Adipocyte (in vitro differentiated cells): ENCODE measurements at regions not wholly inside any gene's neighbourhood (a gene's known extent, or its start where the extent isn't known, plus 50 kb on each side); places are given as distances from the start of the nearest gene placed in this dataset.

Experiments
- DNase-seq: peaks from one replicate; pipeline ENCODE4 v3.0.0-alpha.2; 2015; ENCODE audit warnings: low read depth
- H3K27me3 ChIP-seq: replicated peaks from 2 replicates; pipeline ENCODE4 v1.7.0; 2013; ENCODE audit warnings: mild to moderate bottlenecking, low read length, moderate library complexity; ENCODE audit not compliant: control insufficient read depth, insufficient read depth
- H3K36me3 ChIP-seq: 2 replicates; pipeline ENCODE4 v1.7.0; 2013; ENCODE audit warnings: low read length, mild to moderate bottlenecking, moderate library complexity; ENCODE audit not compliant: control insufficient read depth, insufficient read depth, severe bottlenecking
- H3K4me1 ChIP-seq: 2 replicates; pipeline ENCODE4 v1.7.0; 2013; ENCODE audit warnings: mild to moderate bottlenecking, low read length, moderate library complexity; ENCODE audit not compliant: control insufficient read depth, insufficient read depth
- H3K4me3 ChIP-seq: 2 replicates; pipeline ENCODE4 v1.7.0; 2013; ENCODE audit warnings: mild to moderate bottlenecking, low read length, moderate library complexity
- H3K9ac ChIP-seq: 2 replicates; pipeline ENCODE4 v1.7.0; 2013; ENCODE audit warnings: mild to moderate bottlenecking, low read length, moderate library complexity
- H3K9me3 ChIP-seq: 2 replicates; pipeline ENCODE4 v1.7.0; 2013; ENCODE audit warnings: mild to moderate bottlenecking, low read length, moderate library complexity; ENCODE audit not compliant: control insufficient read depth

- Histone ChIP-seq H3K9ac (no peak overlapping the region), H3K4me1 (no peaks in the 10 kb centered on the region), H3K9me3 (no peaks in the 10 kb centered on the region), H3K27me3 (no peaks in the 10 kb centered on the region), H3K4me3 (no peak overlapping the region), H3K36me3 (no peaks in the 10 kb centered on the region)
- no peak for DNase-seq
Observed at GRCh38 chr10:84991301-84991700, 662.9 kb downstream of the CCSER2 start.

- Histone ChIP-seq H3K4me3 (no peak overlapping the region), H3K36me3 (no peaks in the 10 kb centered on the region), H3K9me3 (no peaks in the 10 kb centered on the region), H3K9ac (no peak overlapping the region), H3K4me1 (no peaks in the 10 kb centered on the region), H3K27me3 (no peaks in the 10 kb centered on the region)
- DNase-seq, result no peak
Observed at GRCh38 chr10:84993251-84994035, 665.1 kb downstream of the CCSER2 start.

DNA sequence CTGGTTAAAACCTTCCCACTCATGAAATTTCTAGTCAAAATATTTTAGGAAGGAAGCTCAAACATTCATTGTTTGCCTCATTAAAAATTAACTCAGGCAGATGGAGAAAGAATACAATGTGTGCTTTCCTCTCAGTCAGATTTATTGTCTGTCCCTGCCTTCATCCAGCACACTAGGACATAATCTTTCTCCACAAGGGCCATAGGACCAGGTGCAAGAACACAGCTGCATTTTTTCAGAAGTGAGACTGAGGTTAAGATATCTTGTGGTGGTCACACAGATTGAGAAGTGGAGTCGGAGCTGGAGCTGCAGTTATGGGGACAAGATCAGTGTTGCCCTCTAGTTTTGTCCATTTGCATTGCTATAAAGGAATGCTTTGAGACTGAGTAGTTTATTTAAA is 666.3 kb downstream of the CCSER2 start:
- Histone ChIP-seq H3K9ac (no peak overlapping the region), H3K4me3 (no peak overlapping the region), H3K4me1 (no peaks in the 10 kb centered on the region), H3K9me3 (no peaks in the 10 kb centered on the region), H3K36me3 (no peaks in the 10 kb centered on the region), H3K27me3 (no peaks in the 10 kb centered on the region)
- no peak for DNase-seq

DNA sequence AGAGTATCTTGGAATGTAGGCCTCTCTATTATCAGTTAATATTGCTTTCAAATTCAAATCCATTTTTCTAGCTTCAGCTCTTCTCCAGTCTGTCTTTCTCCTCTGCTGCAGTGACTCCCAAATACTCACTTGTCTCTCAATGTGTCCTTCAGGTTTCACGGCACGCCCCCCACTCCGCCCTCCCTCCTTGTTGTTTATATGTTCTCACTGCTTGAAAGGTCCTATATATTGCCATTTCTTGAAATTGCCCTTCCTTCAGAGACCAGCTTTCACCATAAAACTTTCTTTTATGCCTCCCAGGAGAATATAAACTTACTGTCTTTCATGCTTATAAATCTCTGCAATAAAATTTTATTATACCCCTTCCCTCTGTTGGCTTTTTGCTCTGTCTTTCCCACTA is 668.2 kb downstream of the CCSER2 start:
- H3K4me1 ChIP-seq, result no peaks in the 10 kb centered on the region
- H3K36me3 ChIP-seq, result no peaks in the 10 kb centered on the region
- no peak overlapping the region for H3K4me3 ChIP-seq
- no peak overlapping the region for H3K9ac ChIP-seq
- no peaks in the 10 kb centered on the region for H3K27me3 ChIP-seq
- DNase-seq, result no peak
- no peaks in the 10 kb centered on the region for H3K9me3 ChIP-seq

- Histone ChIP-seq H3K9me3 (no peaks in the 10 kb centered on the region), H3K4me1 (no peaks in the 10 kb centered on the region), H3K4me3 (no peak overlapping the region), H3K36me3 (no peaks in the 10 kb centered on the region), H3K9ac (no peak overlapping the region), H3K27me3 (no peaks in the 10 kb centered on the region)
- DNase-seq, result no peak
Observed at GRCh38 chr10:84997870-84998269, 669.5 kb downstream of the CCSER2 start.

DNA sequence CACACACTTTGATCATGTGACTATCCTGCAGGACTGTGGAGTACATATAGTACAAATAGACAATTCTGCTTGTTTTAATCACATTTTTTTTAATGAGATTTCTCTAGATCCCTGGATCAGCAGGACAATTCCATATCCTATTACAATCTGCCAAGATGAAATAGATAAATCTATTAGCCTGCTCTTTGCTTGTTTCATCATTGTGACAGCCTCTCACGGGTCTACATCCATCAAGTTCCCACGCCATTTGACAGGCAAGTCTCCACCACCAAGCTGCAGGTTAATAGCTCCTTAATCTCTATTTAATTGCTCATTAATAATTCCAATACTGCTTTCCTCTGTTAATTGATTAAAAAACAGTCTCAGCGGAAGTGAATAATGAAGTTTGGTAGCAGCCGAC is 671.5 kb downstream of the CCSER2 start:
- Histone ChIP-seq H3K27me3 (no peaks in the 10 kb centered on the region), H3K9me3 (no peaks in the 10 kb centered on the region), H3K4me1 (no peaks in the 10 kb centered on the region), H3K9ac (no peak overlapping the region), H3K36me3 (no peaks in the 10 kb centered on the region), H3K4me3 (no peak overlapping the region)
- no peak for DNase-seq

DNA sequence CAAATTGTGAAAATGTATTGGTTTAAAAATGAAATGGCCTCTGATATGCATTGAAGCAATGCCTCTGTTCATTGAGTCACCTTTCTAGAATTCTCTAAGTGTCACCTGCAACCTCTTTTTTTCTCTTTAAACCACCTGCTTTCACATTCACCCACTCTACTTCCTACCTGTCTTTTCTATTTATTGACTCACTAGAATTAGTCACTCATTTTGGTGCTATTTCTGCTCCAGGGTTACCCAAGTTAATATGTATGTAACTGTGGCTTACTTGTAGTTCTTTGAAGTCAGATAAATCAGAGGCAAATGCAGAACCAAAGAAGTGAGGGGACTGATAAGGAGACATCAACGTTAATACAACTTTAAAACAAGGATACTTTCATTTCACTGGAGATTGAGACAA is 674.7 kb downstream of the CCSER2 start:
- no peaks in the 10 kb centered on the region for H3K36me3 ChIP-seq
- no peaks in the 10 kb centered on the region for H3K9me3 ChIP-seq

GRCh38 chr10:85008488-85009184 is 680.2 kb downstream of the CCSER2 start:
- Histone ChIP-seq H3K9ac (no peak overlapping the region), H3K4me3 (no peak overlapping the region), H3K36me3 (no peaks in the 10 kb centered on the region), H3K4me1 (no peaks in the 10 kb centered on the region), H3K27me3 (no peaks in the 10 kb centered on the region), H3K9me3 (no peaks in the 10 kb centered on the region)
- DNase-seq, result no peak

More for the DNA sequence above, 674.7 kb downstream of the CCSER2 start:
- Histone ChIP-seq H3K27me3 (no peaks in the 10 kb centered on the region), H3K4me3 (no peak overlapping the region), H3K4me1 (no peaks in the 10 kb centered on the region), H3K9ac (no peak overlapping the region)
- DNase-seq, result no peak

- no peaks in the 10 kb centered on the region for H3K36me3 ChIP-seq
- H3K27me3 ChIP-seq, result no peaks in the 10 kb centered on the region
- DNase-seq, result no peak
Observed at GRCh38 chr10:85012305-85012704, 683.9 kb downstream of the CCSER2 start.

DNA sequence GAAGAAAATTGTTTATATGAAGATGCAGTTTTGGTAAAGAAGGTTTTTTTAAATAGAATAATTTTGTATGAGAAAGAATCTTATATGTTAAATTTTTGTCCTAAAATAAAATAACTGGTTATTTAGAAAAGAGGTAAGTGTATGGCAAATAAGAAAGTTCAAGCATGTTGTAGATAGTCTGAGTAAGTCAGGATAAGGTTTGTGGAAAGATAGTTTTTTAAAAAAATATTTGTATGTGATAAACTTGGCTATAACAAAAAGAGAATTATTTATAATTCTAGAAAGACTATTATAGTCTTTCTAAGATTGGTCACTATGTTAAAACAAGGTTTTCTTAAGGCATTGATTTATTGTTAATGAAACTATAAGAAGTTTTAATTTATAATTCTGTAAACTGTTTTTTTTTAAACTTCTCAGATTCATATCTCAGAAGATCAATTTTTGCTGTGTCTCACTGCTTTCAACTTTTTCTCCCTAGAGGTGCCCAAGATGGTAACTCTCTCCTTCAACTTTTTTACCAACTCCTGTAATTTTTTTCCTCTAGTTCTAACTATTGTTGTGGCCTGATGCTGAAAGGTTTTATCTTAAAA is 698.6 kb downstream of the CCSER2 start:
- H3K27me3 ChIP-seq, result no peaks in the 10 kb centered on the region
- H3K9ac ChIP-seq, result no peak overlapping the region
- no peak overlapping the region for H3K4me3 ChIP-seq
- H3K9me3 ChIP-seq, result peaks cover 12% of the 10 kb centered on the region
- H3K4me1 ChIP-seq, result no peaks in the 10 kb centered on the region
- no peak for DNase-seq
- no peaks in the 10 kb centered on the region for H3K36me3 ChIP-seq

More at GRCh38 chr10:85012305-85012704, 683.9 kb downstream of the CCSER2 start:
- H3K4me1 ChIP-seq, result no peaks in the 10 kb centered on the region
- H3K9ac ChIP-seq, result no peak overlapping the region
- H3K4me3 ChIP-seq, result no peak overlapping the region
- H3K9me3 ChIP-seq, result no peaks in the 10 kb centered on the region

DNA sequence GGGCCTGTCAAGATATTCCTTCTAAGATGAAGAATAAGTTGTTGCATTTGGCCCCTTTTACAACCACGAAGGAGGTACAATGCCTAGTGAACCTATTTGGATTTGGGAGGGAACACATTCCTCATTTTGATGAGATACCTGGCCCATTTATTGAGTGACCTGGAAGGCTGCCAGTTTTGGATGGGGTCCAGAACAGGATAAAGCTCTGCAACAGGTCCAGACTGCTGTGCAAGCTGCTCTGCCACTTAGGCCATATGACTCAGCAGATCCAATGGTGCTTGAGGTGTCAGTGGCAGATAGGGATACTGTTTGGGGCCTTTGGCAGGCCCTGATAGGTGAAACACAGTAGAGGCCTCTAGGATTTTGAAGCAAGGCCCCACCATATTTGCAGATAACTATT is 704.6 kb downstream of the CCSER2 start:
- H3K36me3 ChIP-seq, result no peaks in the 10 kb centered on the region
- no peak for DNase-seq
- no peaks in the 10 kb centered on the region for H3K27me3 ChIP-seq
- peaks cover 3% of the 10 kb centered on the region for H3K9me3 ChIP-seq
- H3K4me1 ChIP-seq, result no peaks in the 10 kb centered on the region
- no peak overlapping the region for H3K9ac ChIP-seq
- H3K4me3 ChIP-seq, result no peak overlapping the region
